ENCODE measurements at regions not wholly inside any gene's neighbourhood (a gene's known extent, or its start where the extent isn't known, plus 50 kb on each side); places are given as distances from the start of the nearest gene placed in this dataset.

DNA sequence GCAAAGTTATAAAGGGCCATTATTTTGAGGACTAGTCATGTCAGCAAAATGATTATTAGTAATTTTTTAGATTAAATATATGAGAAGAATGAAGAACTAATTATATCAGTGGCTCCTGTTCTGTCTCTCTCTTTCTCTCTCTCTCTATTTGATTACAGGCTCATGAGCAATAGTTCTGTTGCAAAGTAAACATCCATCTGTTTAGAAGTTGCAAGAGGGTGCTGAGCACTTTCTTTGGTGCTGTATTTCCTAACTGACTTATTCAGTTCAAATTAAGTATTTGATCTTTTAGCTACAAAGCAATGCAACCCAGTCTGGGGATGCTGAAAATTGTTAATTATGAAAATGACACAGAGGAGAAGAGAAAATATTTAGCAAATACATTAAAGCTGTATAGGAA is 408.1 kb upstream of the UBE2E3 start:
- intact Hi-C loops (cut with DNase I; ENCODE audit: low total_unique reads), result no loop called here
- TF ChIP-seq, protein P1, sequence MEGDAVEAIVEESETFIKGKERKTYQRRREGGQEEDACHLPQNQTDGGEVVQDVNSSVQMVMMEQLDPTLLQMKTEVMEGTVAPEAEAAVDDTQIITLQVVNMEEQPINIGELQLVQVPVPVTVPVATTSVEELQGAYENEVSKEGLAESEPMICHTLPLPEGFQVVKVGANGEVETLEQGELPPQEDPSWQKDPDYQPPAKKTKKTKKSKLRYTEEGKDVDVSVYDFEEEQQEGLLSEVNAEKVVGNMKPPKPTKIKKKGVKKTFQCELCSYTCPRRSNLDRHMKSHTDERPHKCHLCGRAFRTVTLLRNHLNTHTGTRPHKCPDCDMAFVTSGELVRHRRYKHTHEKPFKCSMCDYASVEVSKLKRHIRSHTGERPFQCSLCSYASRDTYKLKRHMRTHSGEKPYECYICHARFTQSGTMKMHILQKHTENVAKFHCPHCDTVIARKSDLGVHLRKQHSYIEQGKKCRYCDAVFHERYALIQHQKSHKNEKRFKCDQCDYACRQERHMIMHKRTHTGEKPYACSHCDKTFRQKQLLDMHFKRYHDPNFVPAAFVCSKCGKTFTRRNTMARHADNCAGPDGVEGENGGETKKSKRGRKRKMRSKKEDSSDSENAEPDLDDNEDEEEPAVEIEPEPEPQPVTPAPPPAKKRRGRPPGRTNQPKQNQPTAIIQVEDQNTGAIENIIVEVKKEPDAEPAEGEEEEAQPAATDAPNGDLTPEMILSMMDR (IDR thresholded peaks at IDR 0.05), result no peak
- TF ChIP-seq POLR2A (IDR thresholded peaks at IDR 0.05), result no peak
- Histone ChIP-seq H3K4me1 (no peaks in the 10 kb centered on the region), H3K9me3 (no peaks in the 10 kb centered on the region), H3K27ac (no peak overlapping the region), H3K36me3 (ENCODE audit: low read depth, missing control alignments) (no peaks in the 10 kb centered on the region), H3K27me3 (no peaks in the 10 kb centered on the region), H3K4me3 (no peak overlapping the region)
- no peak for DNase-seq

DNA sequence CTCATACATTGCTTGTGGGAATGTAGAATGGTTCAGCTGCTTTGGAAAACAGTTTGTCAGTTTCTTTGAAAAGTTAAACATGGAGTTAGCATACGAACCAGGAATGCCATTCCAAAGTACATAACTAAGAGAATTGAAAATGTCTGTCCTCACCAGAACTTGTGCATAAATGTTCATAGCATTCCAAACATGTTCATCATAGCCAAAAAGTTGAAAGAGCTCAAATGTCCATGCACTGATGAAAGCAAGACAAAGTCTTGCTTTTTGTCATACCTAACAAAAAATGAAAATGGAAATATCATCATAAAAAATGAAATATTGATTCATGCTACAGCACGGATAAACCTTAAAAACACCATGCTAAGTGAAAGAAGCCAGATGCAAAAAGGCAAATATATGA is 408.8 kb upstream of the UBE2E3 start:
- no peak overlapping the region for H3K27ac ChIP-seq
- H3K36me3 ChIP-seq (ENCODE audit: low read depth, missing control alignments), result no peaks in the 10 kb centered on the region
- WGBS, 2 donors, result 69 to 87% methylated on average over 2 of the region's 2 CpGs
- intact Hi-C loops (cut with DNase I; ENCODE audit: low total_unique reads), result no loop called here
- H3K4me3 ChIP-seq, result no peak overlapping the region
- no peak for DNase-seq
- no peaks in the 10 kb centered on the region for H3K27me3 ChIP-seq
- no peaks in the 10 kb centered on the region for H3K4me1 ChIP-seq
- H3K9me3 ChIP-seq, result no peaks in the 10 kb centered on the region
- TF ChIP-seq POLR2A (IDR thresholded peaks at IDR 0.05), result no peak

DNA sequence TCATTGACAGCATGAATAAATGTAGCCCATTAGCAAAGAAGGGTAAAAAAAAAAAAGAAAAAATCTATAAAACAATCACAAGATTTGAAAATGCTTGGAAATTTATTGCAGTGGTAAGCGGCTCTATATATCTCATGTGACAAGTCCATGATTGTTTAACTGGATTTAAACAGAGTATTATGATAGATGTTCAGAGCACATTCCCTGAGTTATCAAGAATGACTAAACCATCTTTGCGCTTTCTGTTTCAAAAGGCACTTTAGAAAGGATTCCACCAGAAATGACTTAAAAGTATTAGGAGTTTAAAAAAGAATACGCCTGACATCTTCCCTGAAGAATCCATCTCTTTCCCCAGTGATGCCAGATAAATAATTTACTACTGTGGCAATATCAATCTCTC is 409.5 kb upstream of the UBE2E3 start:
- no peak overlapping the region for H3K27ac ChIP-seq
- no peaks in the 10 kb centered on the region for H3K27me3 ChIP-seq
- no peak overlapping the region for H3K4me3 ChIP-seq
- H3K9me3 ChIP-seq, result no peaks in the 10 kb centered on the region
- TF ChIP-seq POLR2A (IDR thresholded peaks at IDR 0.05), result no peak
- TF ChIP-seq, protein P1 (IDR thresholded peaks at IDR 0.05), result no peak
- H3K4me1 ChIP-seq, result no peaks in the 10 kb centered on the region
- H3K36me3 ChIP-seq (ENCODE audit: low read depth, missing control alignments), result no peaks in the 10 kb centered on the region
- intact Hi-C loops (cut with DNase I; ENCODE audit: low total_unique reads), result no loop called here
- no peak for DNase-seq
- 80 to 85% methylated on average over 3 of the region's 3 CpGs for WGBS, 2 donors

DNA sequence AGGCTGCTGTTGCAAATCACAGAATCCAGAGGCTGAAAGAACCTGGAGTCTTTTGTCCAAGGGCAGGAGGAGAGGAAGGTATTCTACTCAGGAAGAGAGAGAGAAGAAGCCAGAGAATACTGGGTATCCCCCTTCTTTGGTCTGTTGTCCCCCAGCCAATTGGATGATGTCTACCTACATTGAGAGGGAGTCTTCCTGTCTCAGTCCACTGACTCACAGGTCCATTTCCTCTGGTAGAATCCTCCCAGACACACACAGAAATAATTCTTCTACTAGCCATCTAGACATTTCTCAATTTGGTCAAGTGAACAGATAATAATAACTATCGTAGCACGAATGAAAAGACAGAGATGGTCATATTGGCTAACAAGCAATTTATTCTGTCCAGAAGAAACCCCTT is 416.4 kb upstream of the UBE2E3 start:
- H3K9me3 ChIP-seq, result no peaks in the 10 kb centered on the region
- WGBS, 2 donors, result 89 to 96% methylated on average over 2 of the region's 2 CpGs

DNA sequence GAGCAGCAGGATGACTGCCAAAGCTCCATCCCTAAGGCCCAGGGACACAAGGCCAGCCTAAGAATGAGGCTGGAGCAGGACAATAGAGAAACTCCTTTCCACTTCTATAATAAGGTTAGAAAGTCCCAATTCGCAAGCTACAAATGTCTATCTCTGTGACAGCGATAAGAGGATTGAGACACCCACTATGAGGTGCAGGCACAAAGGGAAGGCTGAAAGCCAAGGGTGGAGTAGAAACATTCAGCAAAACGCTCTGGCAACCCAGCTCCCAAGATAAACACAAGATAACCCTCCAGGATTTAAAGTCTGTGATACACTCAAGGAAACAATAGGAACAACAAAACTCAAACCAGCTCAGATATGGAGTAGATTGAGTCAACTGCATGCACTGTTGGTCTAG is 418.0 kb upstream of the UBE2E3 start:
- H3K27me3 ChIP-seq, result no peaks in the 10 kb centered on the region
- no peaks in the 10 kb centered on the region for H3K9me3 ChIP-seq
- H3K36me3 ChIP-seq (ENCODE audit: low read depth, missing control alignments), result no peaks in the 10 kb centered on the region
- TF ChIP-seq, protein P1 (IDR thresholded peaks at IDR 0.05), result no peak
- no peak for TF ChIP-seq POLR2A (IDR thresholded peaks at IDR 0.05)
- intact Hi-C loops (cut with DNase I; ENCODE audit: low total_unique reads), result no loop called here
- no peaks in the 10 kb centered on the region for H3K4me1 ChIP-seq
- no peak overlapping the region for H3K27ac ChIP-seq
- 52 to 73% methylated on average over 3 of the region's 3 CpGs for WGBS, 2 donors
- H3K4me3 ChIP-seq, result no peak overlapping the region
- no peak for DNase-seq

More for the DNA sequence above, 416.4 kb upstream of the UBE2E3 start:
- intact Hi-C loops (cut with DNase I; ENCODE audit: low total_unique reads), result no loop called here
- DNase-seq, result no peak
- TF ChIP-seq, protein P1 (IDR thresholded peaks at IDR 0.05), result no peak
- TF ChIP-seq POLR2A (IDR thresholded peaks at IDR 0.05), result no peak
- H3K36me3 ChIP-seq (ENCODE audit: low read depth, missing control alignments), result no peaks in the 10 kb centered on the region
- H3K4me3 ChIP-seq, result no peak overlapping the region
- no peaks in the 10 kb centered on the region for H3K27me3 ChIP-seq
- no peaks in the 10 kb centered on the region for H3K4me1 ChIP-seq
- no peak overlapping the region for H3K27ac ChIP-seq
